Sigmoid colon (tissue), 6 donors: ENCODE measurements at regions not wholly inside any gene's neighbourhood (a gene's known extent, or its start where the extent isn't known, plus 50 kb on each side); places are given as distances from the start of the nearest gene placed in this dataset.

ENCODE experiments used
- DNase-seq: peaks from one replicate; pipeline ENCODE4 v3.0.0-alpha.2; 2019
- H3K27ac ChIP-seq, 4 donors: fragments of 200-600 bp; sonication (generic); one replicate each; pipeline ENCODE4 v1.5.1; 2016 to 2019; ENCODE audit warnings: mild to moderate bottlenecking in 1 of 4
- H3K27me3 ChIP-seq, 3 donors: fragments of 200-600 bp; sonication (generic); one replicate each; pipeline ENCODE4 v1.5.1; 2019; ENCODE audit warnings: mild to moderate bottlenecking in 1 of 3
- H3K36me3 ChIP-seq, 4 donors: fragments of 200-600 bp; sonication (generic); one replicate each; pipeline ENCODE4 v1.5.1; 2016 to 2019
- H3K4me1 ChIP-seq, 4 donors: fragments of 200-600 bp; sonication (generic); one replicate each; pipeline ENCODE4 v1.5.1; 2017 to 2019
- H3K4me3 ChIP-seq, 4 donors: fragments of 200-600 bp; sonication (generic); one replicate each; pipeline ENCODE4 v1.5.1; 2017 to 2019; ENCODE audit warnings: mild to moderate bottlenecking in 2 of 4, moderate library complexity in 1 of 4
- H3K9me3 ChIP-seq, 4 donors: fragments of 200-600 bp in 3 of 4; sonication (generic) in 3 of 4; one replicate each; pipeline versions ENCODE4 v1.5.1 to v1.6.1; 2013 to 2019
- CTCF ChIP-seq, 4 experiments: fragments of 450-650 bp in 3 of 4; fragments of 200-600 bp in 1 of 4; IDR thresholded peaks; one replicate each; pipeline ENCODE4 v1.5.1; 2016 to 2019; ENCODE audit warnings: antibody characterized with exemption in 4 of 4, mild to moderate bottlenecking in 3 of 4, moderate library complexity in 2 of 4
- EP300 ChIP-seq, 4 donors: sonication (generic); formaldehyde crosslinking; IDR thresholded peaks; one replicate each; pipeline ENCODE4 v1.6.1; 2017; ENCODE audit warnings: antibody characterized with exemption in 4 of 4
- POLR2A ChIP-seq, 2 donors: fragments of 450-650 bp; IDR thresholded peaks; one replicate each; pipeline ENCODE4 v1.6.1; 2016; ENCODE audit warnings: antibody characterized with exemption in 2 of 2, mild to moderate bottlenecking in 2 of 2, moderate library complexity in 2 of 2
- POLR2AphosphoS5 ChIP-seq, 4 donors: sonication (generic); formaldehyde crosslinking; IDR thresholded peaks; one replicate each; pipeline ENCODE4 v1.6.1; 2017; ENCODE audit warnings: antibody characterized with exemption in 4 of 4
- WGBS, 2 donors: extraction: QIAGEN DNeasy Blood & Tissue Kit; methylation state at CpG; one replicate each; pipeline ENCODE4 v1.1.7; 2013; 5-methylcytosine and 5-hydroxymethylcytosine counted together
- intact Hi-C: fragments of 100-400 bp; cut with DNase I; formaldehyde crosslinking; loops from one replicate; pipeline ENCODE4 v1.15.1; 2023
- donor health status: healthy with polysubstance abuse.
- donor health status: healthy.

GRCh38 chr15:46222826-46223225 is 588.0 kb downstream of the SQOR start:
- DNase-seq: no peak
- 77 to 91% methylated on average over 2 of the region's 2 CpGs for WGBS, 2 donors
- no peaks in the 10 kb centered on the region for H3K36me3 ChIP-seq
- H3K4me1 ChIP-seq: no peaks in the 10 kb centered on the region
- intact Hi-C loops: no loop called here
- no peak for TF ChIP-seq POLR2A (IDR thresholded peaks at IDR 0.05)
- H3K27ac ChIP-seq: no peak overlapping the region
- no peaks in the 10 kb centered on the region for H3K27me3 ChIP-seq
- no peak overlapping the region for H3K4me3 ChIP-seq
- no peaks in the 10 kb centered on the region for H3K9me3 ChIP-seq

DNA sequence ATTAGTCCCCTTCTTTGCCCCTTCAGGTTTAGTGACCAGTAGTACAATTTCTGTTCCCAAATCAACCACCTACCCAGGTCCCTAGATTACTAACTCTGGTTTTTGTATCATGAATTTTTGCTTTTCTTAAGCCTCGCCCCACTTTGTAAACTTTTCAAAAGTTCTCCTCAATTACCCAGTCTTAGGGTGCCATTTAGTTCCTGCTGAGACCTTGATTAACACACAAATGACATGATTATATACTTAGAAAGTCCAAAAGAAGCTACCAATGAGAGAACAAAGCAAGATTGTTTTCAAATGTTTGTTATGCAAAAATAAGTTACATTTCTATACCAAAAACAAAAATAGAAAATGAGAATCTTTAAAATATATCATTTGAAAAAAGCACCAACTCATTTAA is 594.4 kb downstream of the SQOR start:
- intact Hi-C loops: no loop called here
- TF ChIP-seq POLR2AphosphoS5 (IDR thresholded peaks at IDR 0.05) (no peak), CTCF (IDR thresholded peaks at IDR 0.05) (no peak), POLR2A (IDR thresholded peaks at IDR 0.05) (no peak), EP300 (IDR thresholded peaks at IDR 0.05) (no peak)
- 0 to 76% methylated on average over 1 of the region's 1 CpG for WGBS, 2 donors

GRCh38 chr15:46231786-46232185 is 597.0 kb downstream of the SQOR start:
- Histone ChIP-seq H3K36me3 (no peaks in the 10 kb centered on the region), H3K9me3 (no peaks in the 10 kb centered on the region), H3K27me3 (no peaks in the 10 kb centered on the region), H3K4me1 (no peaks in the 10 kb centered on the region), H3K27ac (no peak overlapping the region), H3K4me3 (no peak overlapping the region)
- no peak for DNase-seq
- intact Hi-C loops: no loop called here
- TF ChIP-seq EP300 (IDR thresholded peaks at IDR 0.05) (no peak), CTCF (IDR thresholded peaks at IDR 0.05) (no peak), POLR2A (IDR thresholded peaks at IDR 0.05) (no peak), POLR2AphosphoS5 (IDR thresholded peaks at IDR 0.05) (no peak)
- WGBS, 2 donors: 71 to 88% methylated on average over 5 of the region's 5 CpGs

More for the DNA sequence above, 594.4 kb downstream of the SQOR start:
- Histone ChIP-seq H3K27ac (no peak overlapping the region), H3K4me3 (no peak overlapping the region), H3K4me1 (no peaks in the 10 kb centered on the region), H3K27me3 (no peaks in the 10 kb centered on the region), H3K36me3 (no peaks in the 10 kb centered on the region), H3K9me3 (no peaks in the 10 kb centered on the region)
- DNase-seq: no peak

GRCh38 chr15:46232471-46232870 is 597.6 kb downstream of the SQOR start:
- DNase-seq: no peak
- TF ChIP-seq CTCF (IDR thresholded peaks at IDR 0.05) (no peak), POLR2AphosphoS5 (IDR thresholded peaks at IDR 0.05) (no peak), EP300 (IDR thresholded peaks at IDR 0.05) (no peak), POLR2A (IDR thresholded peaks at IDR 0.05) (no peak)
- 45 to 94% methylated on average over 2 of the region's 2 CpGs for WGBS, 2 donors
- H3K36me3 ChIP-seq: no peaks in the 10 kb centered on the region
- intact Hi-C loops: no loop called here
- no peak overlapping the region for H3K27ac ChIP-seq
- H3K9me3 ChIP-seq: no peaks in the 10 kb centered on the region
- no peak overlapping the region for H3K4me3 ChIP-seq
- H3K27me3 ChIP-seq: no peaks in the 10 kb centered on the region
- H3K4me1 ChIP-seq: no peaks in the 10 kb centered on the region

DNA sequence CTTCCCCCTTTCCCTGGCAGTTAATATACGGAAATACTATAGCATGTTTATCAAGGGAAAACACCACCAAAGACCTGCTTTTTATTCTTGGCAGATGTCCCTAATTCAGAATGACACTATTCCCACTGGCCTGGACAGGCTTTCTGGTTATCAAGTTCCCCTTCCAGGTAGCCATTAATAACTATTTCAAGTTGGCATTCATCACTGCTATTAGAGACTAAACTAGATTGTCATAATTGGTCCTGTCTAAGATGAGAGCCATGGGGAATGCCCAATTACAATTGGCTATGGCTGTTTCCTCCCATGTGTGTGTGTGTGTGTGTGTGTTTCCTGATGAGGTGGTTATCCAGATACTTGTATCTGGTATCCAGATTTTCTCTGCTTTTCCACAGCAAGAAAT is 608.1 kb downstream of the SQOR start:
- TF ChIP-seq EP300 (IDR thresholded peaks at IDR 0.05) (no peak), POLR2AphosphoS5 (IDR thresholded peaks at IDR 0.05) (no peak), POLR2A (IDR thresholded peaks at IDR 0.05) (no peak), CTCF (IDR thresholded peaks at IDR 0.05) (no peak)

More for the DNA sequence above, 608.1 kb downstream of the SQOR start:
- no peaks in the 10 kb centered on the region for H3K36me3 ChIP-seq
- 86 to 89% methylated on average over 1 of the region's 1 CpG for WGBS, 2 donors
- no peaks in the 10 kb centered on the region for H3K27me3 ChIP-seq
- no peak for DNase-seq
- H3K9me3 ChIP-seq: no peaks in the 10 kb centered on the region
- no peak overlapping the region for H3K4me3 ChIP-seq
- intact Hi-C loops: no loop called here
- no peaks in the 10 kb centered on the region for H3K4me1 ChIP-seq
- no peak overlapping the region for H3K27ac ChIP-seq
